ENCODE measurements at regions not wholly inside any gene's neighbourhood (a gene's known extent, or its start where the extent isn't known, plus 50 kb on each side); places are given as distances from the start of the nearest gene placed in this dataset.

DNA sequence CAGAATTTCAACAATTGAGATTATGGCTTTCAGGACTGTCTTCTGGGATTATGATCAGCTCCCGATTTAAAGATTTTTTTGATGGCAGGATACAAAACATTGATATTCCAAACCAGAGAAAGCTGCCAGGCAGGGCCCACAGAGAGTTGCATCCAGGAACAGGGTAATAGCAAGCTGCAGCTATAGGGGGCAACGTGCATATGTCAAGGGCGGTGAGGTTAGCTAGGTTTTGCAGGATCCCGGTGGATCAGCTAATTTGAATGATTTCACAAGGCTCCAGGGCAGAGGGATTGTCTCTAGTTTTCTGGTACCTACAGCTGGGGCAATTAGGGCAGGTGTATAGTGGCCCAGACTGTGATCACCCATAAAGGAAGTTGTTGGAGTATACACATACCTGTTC lies 339.4 kb downstream of the CHSY3 start:
- no peak for DNase-seq

GRCh38 chr5:130237721-130238120 lies 333.5 kb downstream of the CHSY3 start:
- no peak for DNase-seq
